Keratinocyte (primary cell): ENCODE measurements at regions not wholly inside any gene's neighbourhood (a gene's known extent, or its start where the extent isn't known, plus 50 kb on each side); places are given as distances from the start of the nearest gene placed in this dataset.
"Not testable (repeated sequence)": the region's sequence is repeated elsewhere in the genome, so short reads cannot be mapped to it uniquely, and the experiment has no call there.

Source experiments
- DNase-seq: peaks from one replicate; pipeline ENCODE4 v3.0.0-alpha.2; 2011; ENCODE audit warnings: low read depth, missing footprints, low spot score
- FAIRE-seq: peaks from 2 replicates; lab custom pipeline; 2011; peaks lifted over from hg19 to GRCh38; lab: Jason Lieb, UNC
- H2AFZ ChIP-seq: 2 replicates; pipeline ENCODE4 v1.6.0; 2012; ENCODE audit warnings: low read length, control low read depth, inconsistent platforms; ENCODE audit not compliant: control insufficient read depth
- H3K27ac ChIP-seq: 2 replicates; pipeline ENCODE4 v1.5.1; 2011; ENCODE audit warnings: low read length; ENCODE audit not compliant: control insufficient read depth, insufficient read depth
- H3K27me3 ChIP-seq: 3 replicates; pipeline ENCODE4 v1.6.0; 2011; ENCODE audit warnings: low read length; ENCODE audit not compliant: control insufficient read depth, insufficient read depth; ENCODE audit errors: extremely low read depth
- H3K36me3 ChIP-seq, 2 experiments: 2 replicates in 1 of 2; 3 replicates in 1 of 2; pipeline ENCODE4 v1.5.1; 2011; ENCODE audit warnings: low read length in 2 of 2, mild to moderate bottlenecking in 1 of 2; ENCODE audit not compliant: control insufficient read depth in 2 of 2, insufficient read depth in 2 of 2; ENCODE audit errors: extremely low read depth in 1 of 2
- H3K4me1 ChIP-seq: 3 replicates; pipeline ENCODE4 v1.5.1; 2011; ENCODE audit warnings: low read length; ENCODE audit not compliant: control insufficient read depth, insufficient read depth; ENCODE audit errors: extremely low read depth
- H3K4me2 ChIP-seq: 3 replicates; pipeline ENCODE4 v1.6.0; 2011; ENCODE audit warnings: low read depth, low read length; ENCODE audit not compliant: control insufficient read depth, insufficient read depth; ENCODE audit errors: extremely low read depth
- H3K4me3 ChIP-seq, 3 experiments: fragments of 200-600 bp in 1 of 3; sonication (generic) in 1 of 3; 2 replicates in 2 of 3; 3 replicates in 1 of 3; pipeline ENCODE4 v1.5.1; 2011 to 2016; ENCODE audit warnings: low read length in 3 of 3, mild to moderate bottlenecking in 3 of 3, control low read depth in 2 of 3, inconsistent platforms in 1 of 3, low read depth in 1 of 3, mixed read lengths in 1 of 3, mixed run types in 1 of 3, moderate library complexity in 1 of 3; ENCODE audit not compliant: control insufficient read depth in 2 of 3, insufficient read depth in 2 of 3; ENCODE audit errors: extremely low read depth in 1 of 3
- H3K79me2 ChIP-seq: 2 replicates; pipeline ENCODE4 v1.6.0; 2012; ENCODE audit warnings: low read length; ENCODE audit not compliant: control insufficient read depth, insufficient read depth
- H3K9ac ChIP-seq: 3 replicates; pipeline ENCODE4 v1.6.0; 2011; ENCODE audit warnings: low read length; ENCODE audit not compliant: control insufficient read depth, insufficient read depth; ENCODE audit errors: extremely low read depth
- H3K9me1 ChIP-seq: 3 replicates; pipeline ENCODE4 v1.6.0; 2011; ENCODE audit warnings: low read length; ENCODE audit not compliant: control insufficient read depth, insufficient read depth; ENCODE audit errors: extremely low read depth
- H3K9me3 ChIP-seq: 2 replicates; pipeline ENCODE4 v1.5.1; 2012; ENCODE audit warnings: low read depth, low read length; ENCODE audit not compliant: control insufficient read depth
- H4K20me1 ChIP-seq: 3 replicates; pipeline ENCODE4 v1.6.0; 2011; ENCODE audit warnings: low read length; ENCODE audit not compliant: control insufficient read depth, insufficient read depth; ENCODE audit errors: extremely low read depth
- EZH2 ChIP-seq: IDR thresholded peaks from one replicate; pipeline ENCODE4 v1.6.1; 2012; ENCODE audit warnings: inconsistent platforms, mild to moderate bottlenecking, low read length, moderate library complexity
- dilution Hi-C: fragments of 300-500 bp; cut with MboI; formaldehyde crosslinking; loops from one replicate; pipeline ENCODE4 v1.7.0; 2020; ENCODE audit warnings: low sequenced_read_pairs; ENCODE audit not compliant: extremely low pct_ligation_motif_present
- TF ChIP-seq, protein P1 (sequence below), 3 experiments: IDR thresholded peaks in 1 of 3; conservative IDR thresholded peaks in 1 of 3; optimal IDR thresholded peaks in 1 of 3; 2 replicates in 2 of 3; 3 replicates in 1 of 3; pipeline versions ENCODE3 to v1.5.1; 2011; ENCODE audit warnings: low read length in 3 of 3, mild to moderate bottlenecking in 3 of 3, moderate library complexity in 2 of 3, control low read depth in 1 of 3, inconsistent platforms in 1 of 3; ENCODE audit not compliant: insufficient read depth in 2 of 3; ENCODE audit errors: extremely low read depth in 1 of 3

DNA sequence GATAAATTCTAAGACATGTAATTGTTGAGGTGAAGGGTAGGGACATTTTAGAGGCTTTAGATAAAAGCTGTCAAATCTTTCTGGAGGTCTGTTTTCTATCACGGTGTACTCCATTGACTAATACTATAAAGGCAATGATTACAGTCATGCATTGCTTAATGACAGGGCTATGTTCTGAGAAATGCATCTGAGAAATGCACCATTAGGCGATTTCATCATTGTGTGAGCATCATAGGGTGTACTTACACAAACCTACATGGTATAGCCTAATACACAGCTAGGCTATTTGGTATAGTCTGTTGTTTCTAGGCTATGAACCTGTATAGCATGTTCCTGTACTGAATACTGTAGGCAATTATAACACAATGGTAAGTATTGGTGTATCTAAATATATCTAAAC lies 71.3 kb upstream of the FYN start:
- H3K9me1 ChIP-seq = no peaks in the 10 kb centered on the region
- no peaks in the 10 kb centered on the region for H3K4me1 ChIP-seq
- H3K36me3 ChIP-seq = no peaks in the 10 kb centered on the region
- H2AFZ ChIP-seq = no peak overlapping the region
- no peak overlapping the region for H3K4me2 ChIP-seq
- dilution Hi-C loops = no loop called here
- H3K79me2 ChIP-seq = no peaks in the 10 kb centered on the region
- no peak overlapping the region for H3K27ac ChIP-seq
- H3K4me3 ChIP-seq = no peak overlapping the region
- H3K9ac ChIP-seq = no peak overlapping the region
- FAIRE-seq (no peak), DNase-seq (no peak)
- no peaks in the 10 kb centered on the region for H3K27me3 ChIP-seq
- no peaks in the 10 kb centered on the region for H4K20me1 ChIP-seq
- no peaks in the 10 kb centered on the region for H3K9me3 ChIP-seq
- TF ChIP-seq, protein P1, sequence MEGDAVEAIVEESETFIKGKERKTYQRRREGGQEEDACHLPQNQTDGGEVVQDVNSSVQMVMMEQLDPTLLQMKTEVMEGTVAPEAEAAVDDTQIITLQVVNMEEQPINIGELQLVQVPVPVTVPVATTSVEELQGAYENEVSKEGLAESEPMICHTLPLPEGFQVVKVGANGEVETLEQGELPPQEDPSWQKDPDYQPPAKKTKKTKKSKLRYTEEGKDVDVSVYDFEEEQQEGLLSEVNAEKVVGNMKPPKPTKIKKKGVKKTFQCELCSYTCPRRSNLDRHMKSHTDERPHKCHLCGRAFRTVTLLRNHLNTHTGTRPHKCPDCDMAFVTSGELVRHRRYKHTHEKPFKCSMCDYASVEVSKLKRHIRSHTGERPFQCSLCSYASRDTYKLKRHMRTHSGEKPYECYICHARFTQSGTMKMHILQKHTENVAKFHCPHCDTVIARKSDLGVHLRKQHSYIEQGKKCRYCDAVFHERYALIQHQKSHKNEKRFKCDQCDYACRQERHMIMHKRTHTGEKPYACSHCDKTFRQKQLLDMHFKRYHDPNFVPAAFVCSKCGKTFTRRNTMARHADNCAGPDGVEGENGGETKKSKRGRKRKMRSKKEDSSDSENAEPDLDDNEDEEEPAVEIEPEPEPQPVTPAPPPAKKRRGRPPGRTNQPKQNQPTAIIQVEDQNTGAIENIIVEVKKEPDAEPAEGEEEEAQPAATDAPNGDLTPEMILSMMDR (optimal IDR thresholded peaks at IDR 0.05 in 1 of 3, IDR thresholded peaks at IDR 0.05 in 1 of 3, conservative IDR thresholded peaks at IDR 0.05 in 1 of 3; ENCODE audit: extremely low read depth in 1 of 3, insufficient read depth in 2 of 3, low read length in 3 of 3) = no peak
- no peak for TF ChIP-seq EZH2

DNA sequence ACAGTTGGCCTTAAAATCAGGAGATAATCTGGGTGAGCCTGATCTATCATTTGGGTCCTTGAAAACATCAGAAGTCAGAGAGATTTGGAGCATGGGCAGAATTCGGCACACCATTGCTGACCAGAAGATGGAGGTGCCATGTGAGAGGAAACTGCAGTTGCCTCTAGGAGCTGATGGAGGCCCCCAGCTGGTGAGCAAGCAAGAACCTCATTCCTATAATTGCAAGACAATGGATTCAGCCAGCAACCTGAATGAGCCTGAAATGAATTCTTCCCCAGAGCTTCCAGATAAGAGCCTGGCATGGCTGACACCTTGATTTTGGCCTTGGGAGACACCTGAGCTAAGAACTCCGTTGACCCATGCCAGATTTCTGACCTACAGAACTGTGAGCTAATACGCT lies 76.3 kb upstream of the FYN start:
- Histone ChIP-seq H3K9me3 (no peaks in the 10 kb centered on the region), H3K36me3 (no peaks in the 10 kb centered on the region), H3K79me2 (no peaks in the 10 kb centered on the region), H3K4me1 (peaks cover 14% of the 10 kb centered on the region), H2AFZ (no peak overlapping the region), H3K27ac (no peak overlapping the region), H3K9ac (no peak overlapping the region), H3K4me3 (no peak overlapping the region), H3K4me2 (no peak overlapping the region), H3K27me3 (no peaks in the 10 kb centered on the region), H3K9me1 (no peaks in the 10 kb centered on the region), H4K20me1 (no peaks in the 10 kb centered on the region)
- dilution Hi-C loops = no loop called here
- no peak for FAIRE-seq
- no peak for DNase-seq
- TF ChIP-seq, protein P1 (optimal IDR thresholded peaks at IDR 0.05 in 1 of 3, IDR thresholded peaks at IDR 0.05 in 1 of 3, conservative IDR thresholded peaks at IDR 0.05 in 1 of 3; ENCODE audit: extremely low read depth in 1 of 3, insufficient read depth in 2 of 3, low read length in 3 of 3) = no peak

DNA sequence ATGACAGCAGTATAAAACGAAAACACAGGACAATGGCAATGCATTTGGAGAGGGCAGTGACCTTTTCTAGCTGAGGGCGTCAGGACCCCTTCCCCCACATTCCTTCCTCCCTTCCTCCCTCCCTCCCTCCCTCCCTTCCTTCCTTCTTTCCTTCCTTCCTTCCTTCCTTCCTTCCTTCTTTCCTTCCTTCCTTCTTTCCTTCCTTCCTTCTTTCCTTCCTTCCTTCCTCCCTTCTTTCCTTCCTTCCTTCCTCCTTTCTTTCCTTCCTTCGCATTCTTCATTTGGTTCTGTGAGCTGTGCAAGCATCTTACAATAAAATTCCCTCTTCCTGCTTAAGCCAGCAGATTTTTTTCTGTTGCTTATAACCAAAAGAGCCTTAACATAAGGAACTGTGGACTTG lies 76.7 kb upstream of the FYN start:
- FAIRE-seq, DNase-seq, H2AFZ ChIP-seq, H3K4me3 ChIP-seq, H4K20me1 ChIP-seq, H3K36me3 ChIP-seq, H3K9ac ChIP-seq, H3K9me1 ChIP-seq, H3K9me3 ChIP-seq, H3K79me2 ChIP-seq, H3K27ac ChIP-seq, H3K4me2 ChIP-seq, H3K27me3 ChIP-seq: not testable (repeated sequence)
- H3K4me1 ChIP-seq = peaks cover 14% of the 10 kb centered on the region
- dilution Hi-C loops = loop anchor here (25.0 kb wide), 1 partner anchor 238 kb away; no protein-coding TSS in a partner anchor
